ENCODE measurements at regions not wholly inside any gene's neighbourhood (a gene's known extent, or its start where the extent isn't known, plus 50 kb on each side); places are given as distances from the start of the nearest gene placed in this dataset.
"Not testable (repeated sequence)": the region's sequence is repeated elsewhere in the genome, so short reads cannot be mapped to it uniquely, and the experiment has no call there.

DNA sequence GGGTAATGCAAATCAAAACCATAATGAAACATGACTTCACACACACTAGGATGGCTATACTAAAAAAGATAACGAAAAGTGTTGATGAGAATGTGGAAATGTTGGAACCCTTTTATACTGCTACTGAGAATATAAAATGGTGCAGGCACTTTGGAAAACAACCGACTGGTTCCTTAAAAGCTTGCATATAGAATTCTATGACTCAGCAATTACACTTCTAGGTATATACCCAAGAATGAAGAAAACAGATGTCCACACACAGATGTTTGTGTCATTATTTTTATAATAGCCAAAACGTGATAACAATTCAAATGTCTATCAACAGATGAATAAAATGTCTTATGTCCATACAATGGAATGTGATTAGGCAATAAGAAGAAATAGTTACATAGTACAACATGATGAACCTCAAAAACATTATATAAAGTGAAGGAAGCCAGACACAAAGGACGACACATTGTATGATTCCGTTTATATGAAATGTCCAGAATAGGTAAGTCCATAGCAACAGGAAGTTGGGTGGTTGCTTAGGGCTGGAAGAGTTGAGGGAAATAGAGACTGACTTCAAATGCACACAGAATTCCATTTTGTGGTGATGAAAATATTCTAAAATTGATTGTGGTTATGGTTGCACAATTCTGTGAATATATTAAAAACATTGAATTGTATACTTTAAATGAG lies 148.3 kb upstream of the PHYHIPL start:
- TF ChIP-seq, protein P1, sequence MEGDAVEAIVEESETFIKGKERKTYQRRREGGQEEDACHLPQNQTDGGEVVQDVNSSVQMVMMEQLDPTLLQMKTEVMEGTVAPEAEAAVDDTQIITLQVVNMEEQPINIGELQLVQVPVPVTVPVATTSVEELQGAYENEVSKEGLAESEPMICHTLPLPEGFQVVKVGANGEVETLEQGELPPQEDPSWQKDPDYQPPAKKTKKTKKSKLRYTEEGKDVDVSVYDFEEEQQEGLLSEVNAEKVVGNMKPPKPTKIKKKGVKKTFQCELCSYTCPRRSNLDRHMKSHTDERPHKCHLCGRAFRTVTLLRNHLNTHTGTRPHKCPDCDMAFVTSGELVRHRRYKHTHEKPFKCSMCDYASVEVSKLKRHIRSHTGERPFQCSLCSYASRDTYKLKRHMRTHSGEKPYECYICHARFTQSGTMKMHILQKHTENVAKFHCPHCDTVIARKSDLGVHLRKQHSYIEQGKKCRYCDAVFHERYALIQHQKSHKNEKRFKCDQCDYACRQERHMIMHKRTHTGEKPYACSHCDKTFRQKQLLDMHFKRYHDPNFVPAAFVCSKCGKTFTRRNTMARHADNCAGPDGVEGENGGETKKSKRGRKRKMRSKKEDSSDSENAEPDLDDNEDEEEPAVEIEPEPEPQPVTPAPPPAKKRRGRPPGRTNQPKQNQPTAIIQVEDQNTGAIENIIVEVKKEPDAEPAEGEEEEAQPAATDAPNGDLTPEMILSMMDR (IDR thresholded peaks at IDR 0.05; ENCODE audit: low read depth, low read length), result no peak
- no peaks in the 10 kb centered on the region for H3K36me3 ChIP-seq
- H3K4me3 ChIP-seq (ENCODE audit: low read depth, low read length), result no peak overlapping the region

DNA sequence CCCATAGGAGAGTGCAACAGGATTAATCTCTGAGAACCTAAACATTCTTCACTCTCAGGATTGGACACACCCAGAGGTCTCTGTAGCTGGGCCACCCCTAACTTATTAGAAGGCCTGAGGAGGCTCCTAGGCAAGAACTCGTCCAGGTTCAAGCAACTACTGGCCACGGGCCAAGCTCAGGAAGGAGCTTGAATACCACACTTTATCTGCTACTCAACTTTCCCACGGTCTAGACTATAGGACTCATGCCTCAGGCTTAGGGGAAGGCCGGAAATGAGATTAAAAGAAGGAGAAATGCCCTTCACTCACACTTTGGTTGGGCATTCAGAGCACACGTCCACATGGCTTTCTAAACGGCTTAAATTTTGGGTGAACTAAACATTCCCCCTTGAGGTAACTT lies 142.8 kb upstream of the PHYHIPL start:
- no peak for DNase-seq
- H3K36me3 ChIP-seq, result no peaks in the 10 kb centered on the region
- no peaks in the 10 kb centered on the region for H3K9me3 ChIP-seq (ENCODE audit: severe bottlenecking)
- no peak overlapping the region for H3K4me3 ChIP-seq (ENCODE audit: low read depth, low read length)
- H3K27me3 ChIP-seq (ENCODE audit: insufficient read depth, low read depth, severe bottlenecking), result no peaks in the 10 kb centered on the region
- TF ChIP-seq, protein P1 (IDR thresholded peaks at IDR 0.05; ENCODE audit: low read depth, low read length), result no peak
- no peak overlapping the region for H3K27ac ChIP-seq

More for the DNA sequence above, 148.3 kb upstream of the PHYHIPL start:
- Histone ChIP-seq H3K27ac (no peak overlapping the region), H3K9me3 (ENCODE audit: severe bottlenecking) (no peaks in the 10 kb centered on the region), H3K27me3 (ENCODE audit: insufficient read depth, low read depth, severe bottlenecking) (no peaks in the 10 kb centered on the region)
- DNase-seq, result no peak

DNA sequence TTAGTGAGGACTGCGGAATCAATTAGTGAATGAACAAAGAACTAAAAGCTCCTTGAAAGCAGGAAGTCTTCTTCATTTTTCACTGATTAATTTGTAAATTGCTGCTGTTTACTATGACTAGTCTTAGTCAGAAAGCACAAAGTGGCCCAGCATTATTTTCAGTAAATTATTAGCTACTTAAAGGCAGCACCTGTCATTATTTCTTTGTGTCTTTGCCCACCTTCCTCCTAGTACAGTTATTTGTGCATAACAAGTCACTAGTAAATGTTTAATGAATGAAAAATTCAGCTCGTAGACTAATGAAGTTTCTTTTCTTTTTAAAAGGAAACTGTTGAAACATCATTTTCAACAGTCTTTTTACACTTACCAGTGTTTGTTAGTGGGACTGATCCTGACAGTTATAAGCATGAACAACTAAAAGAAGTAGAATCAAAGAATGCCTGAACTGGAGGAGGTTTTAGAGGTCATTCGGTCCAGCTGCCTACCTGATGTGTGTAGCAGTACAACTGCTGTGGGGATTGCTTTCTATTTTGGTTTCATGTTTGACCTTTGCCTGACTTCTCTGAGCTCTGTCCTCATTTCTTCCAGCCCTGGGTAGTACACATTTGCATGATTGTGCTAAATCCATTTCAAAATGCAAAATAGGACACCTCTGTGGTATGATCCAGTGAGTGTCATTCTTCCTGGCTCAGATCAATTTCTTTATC lies 140.0 kb upstream of the PHYHIPL start:
- Histone ChIP-seq H3K36me3 (no peaks in the 10 kb centered on the region), H3K4me3 (ENCODE audit: low read depth, low read length) (no peak overlapping the region), H3K9me3 (ENCODE audit: severe bottlenecking) (no peaks in the 10 kb centered on the region), H3K27ac (no peak overlapping the region), H3K27me3 (ENCODE audit: insufficient read depth, low read depth, severe bottlenecking) (no peaks in the 10 kb centered on the region)
- TF ChIP-seq, protein P1 (IDR thresholded peaks at IDR 0.05; ENCODE audit: low read depth, low read length), result no peak
- DNase-seq, result no peak

DNA sequence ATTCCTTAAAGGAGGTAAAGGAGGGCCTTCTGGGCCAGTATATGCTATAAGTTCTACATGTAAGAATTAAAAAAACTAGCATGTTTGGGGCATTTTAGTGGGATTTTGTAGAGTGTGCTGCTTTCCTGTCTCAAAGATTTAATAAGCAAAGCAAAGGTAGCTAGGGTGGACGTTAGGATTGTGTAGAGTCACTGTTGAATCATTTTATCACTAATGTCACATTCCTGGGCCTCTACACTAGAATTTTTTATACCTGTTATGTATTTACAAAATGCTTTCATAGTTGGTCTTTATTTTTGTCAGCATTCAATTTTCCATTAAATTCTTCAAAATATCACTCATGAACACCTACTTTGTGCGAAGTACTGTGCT lies 139.4 kb upstream of the PHYHIPL start:
- Histone ChIP-seq H3K9me3 (ENCODE audit: severe bottlenecking) (no peaks in the 10 kb centered on the region), H3K4me3 (ENCODE audit: low read depth, low read length) (no peak overlapping the region), H3K36me3 (no peaks in the 10 kb centered on the region), H3K27ac (no peak overlapping the region), H3K27me3 (ENCODE audit: insufficient read depth, low read depth, severe bottlenecking) (no peaks in the 10 kb centered on the region)
- TF ChIP-seq, protein P1 (IDR thresholded peaks at IDR 0.05; ENCODE audit: low read depth, low read length), result no peak
- no peak for DNase-seq

DNA sequence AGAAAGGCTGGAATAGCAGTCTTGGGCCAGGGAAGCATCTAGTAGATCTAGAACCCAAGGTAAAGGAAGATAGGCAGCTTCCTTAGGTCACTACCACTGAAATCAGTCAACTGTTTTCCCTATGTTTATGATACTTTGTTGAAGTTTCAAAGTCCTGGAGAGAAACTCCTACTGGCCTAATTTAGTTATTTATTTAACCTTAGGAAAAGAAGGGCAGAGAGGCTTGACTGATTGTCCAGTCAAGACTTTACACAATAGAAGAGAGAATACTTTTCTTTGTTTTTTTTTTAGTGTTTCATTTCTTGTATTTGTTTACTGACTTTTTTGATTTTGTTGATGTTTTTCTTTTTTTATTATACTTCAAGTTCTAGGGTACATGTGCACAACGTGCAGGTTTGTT lies 138.9 kb upstream of the PHYHIPL start:
- no peaks in the 10 kb centered on the region for H3K36me3 ChIP-seq
- H3K9me3 ChIP-seq (ENCODE audit: severe bottlenecking), result no peaks in the 10 kb centered on the region
- H3K27ac ChIP-seq, result no peak overlapping the region
- no peak for DNase-seq
- H3K27me3 ChIP-seq (ENCODE audit: insufficient read depth, low read depth, severe bottlenecking), result no peaks in the 10 kb centered on the region
- H3K4me3 ChIP-seq (ENCODE audit: low read depth, low read length), result no peak overlapping the region
- TF ChIP-seq, protein P1 (IDR thresholded peaks at IDR 0.05; ENCODE audit: low read depth, low read length), result no peak

DNA sequence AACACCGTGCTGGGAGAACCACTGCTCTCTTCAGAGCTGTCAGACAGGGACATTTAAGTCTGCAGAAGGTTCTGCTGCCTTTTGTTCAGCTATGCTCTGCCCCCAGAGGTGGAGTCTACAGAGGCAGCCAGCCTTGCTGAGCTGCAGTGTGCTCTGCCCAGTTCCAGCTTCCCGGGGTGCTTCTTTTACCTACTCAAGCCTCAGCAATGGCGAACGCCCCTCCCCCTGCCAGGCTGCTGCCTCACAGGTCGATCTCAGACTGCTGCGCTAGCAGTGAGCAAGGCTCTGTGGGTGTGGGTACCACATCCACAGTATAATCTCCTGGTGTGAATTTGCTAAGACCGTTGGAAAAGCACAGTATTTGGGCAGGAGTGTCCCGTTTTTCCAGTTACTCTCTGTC lies 133.1 kb upstream of the PHYHIPL start:
- H3K36me3 ChIP-seq; H3K4me3 ChIP-seq (ENCODE audit: low read depth, low read length); H3K9me3 ChIP-seq (ENCODE audit: severe bottlenecking); H3K27me3 ChIP-seq (ENCODE audit: insufficient read depth, low read depth, severe bottlenecking); DNase-seq; H3K27ac ChIP-seq: not testable (repeated sequence)
